SK-MEL-5 (cell line): ENCODE measurements at regions not wholly inside any gene's neighbourhood (a gene's known extent, or its start where the extent isn't known, plus 50 kb on each side); places are given as distances from the start of the nearest gene placed in this dataset.
A peak's percentile ranks its signal among the peaks of the same experiment; 100 is the strongest.

Source experiments
- DNase-seq: peaks from one replicate; pipeline ENCODE4 v3.0.0-alpha.2; 2016; ENCODE audit warnings: low read depth, low spot score
- in situ Hi-C: cut with HindIII; loops from 2 replicates; pipeline ENCODE4 v1.10.0; 2016; ENCODE audit warnings: low sequenced_read_pairs, high pct_unique_total_duplicates, low pct_unique_long_range_greater_than_20kb
- small RNA-seq, 2 experiments: library from RNA; depleted of rRNA; stranded (forward); fragments of <200 nt; gene quantifications; one replicate each; pipeline ENCODE3, GENCODE V24; 2014

- in situ Hi-C loops = no loop called here
- no peak for DNase-seq
These were observed 67.1 kb downstream of the PMAIP1 start for GRCh38 chr18:59966913-59967312.

GRCh38 chr18:59963229-59963628 lies 63.4 kb downstream of the PMAIP1 start:
- in situ Hi-C loops = no loop called here
- no peak for DNase-seq

GRCh38 chr18:59961070-59961469 lies 61.3 kb downstream of the PMAIP1 start:
- DNase-seq = no peak
- in situ Hi-C loops = no loop called here

- no peak for DNase-seq
- in situ Hi-C loops = no loop called here
These were observed 60.5 kb downstream of the PMAIP1 start for GRCh38 chr18:59960272-59960671.

GRCh38 chr18:59959606-59960005 lies 59.8 kb downstream of the PMAIP1 start:
- no peak for DNase-seq
- in situ Hi-C loops = no loop called here

GRCh38 chr18:59959073-59959472 lies 59.3 kb downstream of the PMAIP1 start:
- no peak for DNase-seq
- in situ Hi-C loops = no loop called here

GRCh38 chr18:59957957-59958356 lies 58.2 kb downstream of the PMAIP1 start:
- in situ Hi-C loops = no loop called here
- DNase-seq = peak; percentile 14

GRCh38 chr18:59954755-59955156 lies 55.0 kb downstream of the PMAIP1 start:
- no peak for DNase-seq
- in situ Hi-C loops = no loop called here

GRCh38 chr18:59954241-59954640 lies 54.4 kb downstream of the PMAIP1 start:
- no peak for DNase-seq
- in situ Hi-C loops = no loop called here

Small RNAs in the stretch of these regions (small RNA-seq; reads per million reads assigned to genes)
- gene RN7SL342P (0 to 0.14 reads per million in 2 experiments), gene RNU4-17P (0 reads per million in 2 experiments), gene RNU6-567P (0 reads per million in 2 experiments)
